Stomach (tissue), 4 donors: ENCODE measurements at regions not wholly inside any gene's neighbourhood (a gene's known extent, or its start where the extent isn't known, plus 50 kb on each side); places are given as distances from the start of the nearest gene placed in this dataset.

Experiments used
- EP300 ChIP-seq: sonication (generic); formaldehyde crosslinking; IDR thresholded peaks from one replicate; pipeline ENCODE4 v1.6.1; 2017; ENCODE audit warnings: antibody characterized with exemption
- POLR2A ChIP-seq, 4 donors: fragments of 450-650 bp; IDR thresholded peaks; one replicate each; pipeline ENCODE4 v1.6.1; 2016; ENCODE audit warnings: antibody characterized with exemption in 4 of 4, control low read depth in 2 of 4, mild to moderate bottlenecking in 1 of 4, moderate library complexity in 1 of 4
- POLR2AphosphoS5 ChIP-seq, 3 donors: sonication (generic); formaldehyde crosslinking; IDR thresholded peaks; one replicate each; pipeline ENCODE4 v1.6.1; 2016; ENCODE audit warnings: antibody characterized with exemption in 3 of 3
- TF ChIP-seq, protein P1 (sequence below), 7 experiments: fragments of 450-650 bp in 4 of 7; fragments of 200-600 bp in 3 of 7; sonication (generic) in 3 of 7; IDR thresholded peaks; one replicate each; pipeline ENCODE4 v1.5.1; 2016 to 2019; ENCODE audit warnings: antibody characterized with exemption in 7 of 7, control low read depth in 2 of 7, mild to moderate bottlenecking in 1 of 7

DNA sequence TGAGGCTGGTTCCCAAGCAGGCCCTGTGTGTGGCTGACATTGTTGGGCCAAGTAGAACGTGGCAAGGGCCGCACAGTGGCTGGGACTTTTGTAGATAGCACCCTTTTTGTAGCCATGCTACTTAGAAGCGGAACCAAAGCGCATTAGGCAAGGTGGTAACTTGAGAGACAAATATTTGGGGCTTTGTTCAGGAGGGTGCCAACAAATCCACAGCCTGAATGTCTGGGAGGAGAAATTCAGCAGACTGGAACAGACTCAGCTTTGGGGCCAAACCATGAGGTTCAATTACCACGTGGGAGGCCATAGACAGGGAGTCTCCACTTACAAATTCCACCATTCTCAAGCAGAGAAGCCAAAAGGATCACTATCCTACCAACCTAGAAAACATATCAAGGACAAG, 183.7 kb downstream of the RGS9 start:
- TF ChIP-seq, protein P1, sequence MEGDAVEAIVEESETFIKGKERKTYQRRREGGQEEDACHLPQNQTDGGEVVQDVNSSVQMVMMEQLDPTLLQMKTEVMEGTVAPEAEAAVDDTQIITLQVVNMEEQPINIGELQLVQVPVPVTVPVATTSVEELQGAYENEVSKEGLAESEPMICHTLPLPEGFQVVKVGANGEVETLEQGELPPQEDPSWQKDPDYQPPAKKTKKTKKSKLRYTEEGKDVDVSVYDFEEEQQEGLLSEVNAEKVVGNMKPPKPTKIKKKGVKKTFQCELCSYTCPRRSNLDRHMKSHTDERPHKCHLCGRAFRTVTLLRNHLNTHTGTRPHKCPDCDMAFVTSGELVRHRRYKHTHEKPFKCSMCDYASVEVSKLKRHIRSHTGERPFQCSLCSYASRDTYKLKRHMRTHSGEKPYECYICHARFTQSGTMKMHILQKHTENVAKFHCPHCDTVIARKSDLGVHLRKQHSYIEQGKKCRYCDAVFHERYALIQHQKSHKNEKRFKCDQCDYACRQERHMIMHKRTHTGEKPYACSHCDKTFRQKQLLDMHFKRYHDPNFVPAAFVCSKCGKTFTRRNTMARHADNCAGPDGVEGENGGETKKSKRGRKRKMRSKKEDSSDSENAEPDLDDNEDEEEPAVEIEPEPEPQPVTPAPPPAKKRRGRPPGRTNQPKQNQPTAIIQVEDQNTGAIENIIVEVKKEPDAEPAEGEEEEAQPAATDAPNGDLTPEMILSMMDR (IDR thresholded peaks at IDR 0.05), result no peak
- no peak for TF ChIP-seq POLR2AphosphoS5 (IDR thresholded peaks at IDR 0.05)
- no peak for TF ChIP-seq POLR2A (IDR thresholded peaks at IDR 0.05)
- TF ChIP-seq EP300, result no peak
